NB4 (cell line): ENCODE measurements at regions not wholly inside any gene's neighbourhood (a gene's known extent, or its start where the extent isn't known, plus 50 kb on each side); places are given as distances from the start of the nearest gene placed in this dataset.

Source experiments
- CTCF ChIP-seq: IDR thresholded peaks from one replicate; pipeline ENCODE4 v1.5.1; 2012; ENCODE audit warnings: low read depth, low read length
- POLR2A ChIP-seq: IDR thresholded peaks from 2 replicates; pipeline ENCODE4 v1.6.1; 2011; ENCODE audit warnings: mild to moderate bottlenecking; ENCODE audit not compliant: insufficient read length; ENCODE audit errors: extremely low read depth

- no peak for TF ChIP-seq POLR2A
- no peak for TF ChIP-seq CTCF
Observed at GRCh38 chr10:2899246-2899951, 167.9 kb upstream of the PFKP start.
